ENCODE measurements at regions not wholly inside any gene's neighbourhood (a gene's known extent, or its start where the extent isn't known, plus 50 kb on each side); places are given as distances from the start of the nearest gene placed in this dataset.

- ChIA-PET POLR2A (no interaction called here), CTCF (no interaction called here)
- Histone ChIP-seq H3K36me3 (ENCODE audit: control insufficient read depth in 2 of 2, insufficient read depth in 1 of 2, low read length in 2 of 2) (no peaks in the 10 kb centered on the region), H3K27ac (ENCODE audit: extremely low read depth, low read depth, low read length) (no peak overlapping the region), H3K4me3 (ENCODE audit: low read depth, low read length) (no peak overlapping the region), H3K9me3 (ENCODE audit: control insufficient read depth, insufficient read depth, low read depth, low read length) (no peaks in the 10 kb centered on the region), H3K4me1 (ENCODE audit: control insufficient read depth, insufficient read depth, low read length) (no peaks in the 10 kb centered on the region)
- no peak for TF ChIP-seq ZNF433 (tag by site-specific recombination; IDR thresholded peaks at IDR 0.05; ENCODE audit: low read depth)
- no peak for TF ChIP-seq ZSCAN4 (tag by site-specific recombination; IDR thresholded peaks at IDR 0.05)
- no peak for TF ChIP-seq SP3 (tag by site-specific recombination; IDR thresholded peaks at IDR 0.05)
- TF ChIP-seq ZNF529 (tag by site-specific recombination; IDR thresholded peaks at IDR 0.05; ENCODE audit: insufficient replicate concordance), result no peak
- TF ChIP-seq ZNF654 (tag by site-specific recombination; IDR thresholded peaks at IDR 0.05; ENCODE audit: low read depth), result no peak
- TF ChIP-seq ZNF18 (tag by site-specific recombination; IDR thresholded peaks at IDR 0.05), result no peak
- TF ChIP-seq ZNF639 (tag by site-specific recombination; IDR thresholded peaks at IDR 0.05), result no peak
- no peak for TF ChIP-seq ZNF280C (tag by site-specific recombination; IDR thresholded peaks at IDR 0.05)
- TF ChIP-seq ZSCAN18 (tag by site-specific recombination; IDR thresholded peaks at IDR 0.05), result no peak
- no peak for TF ChIP-seq ZSCAN23 (tag by site-specific recombination; IDR thresholded peaks at IDR 0.05)
- TF ChIP-seq ZNF621 (tag by site-specific recombination; IDR thresholded peaks at IDR 0.05), result no peak
- TF ChIP-seq ZNF513 (tag by site-specific recombination; IDR thresholded peaks at IDR 0.05), result no peak
- TF ChIP-seq ZNF174 (tag by site-specific recombination; IDR thresholded peaks at IDR 0.05), result no peak
- no peak for TF ChIP-seq ZBTB48 (tag by site-specific recombination; IDR thresholded peaks at IDR 0.05)
- TF ChIP-seq ZNF140 (tag by site-specific recombination; IDR thresholded peaks at IDR 0.05), result no peak
- TF ChIP-seq ZNF23 (tag by site-specific recombination; IDR thresholded peaks at IDR 0.05; ENCODE audit: borderline replicate concordance), result no peak
- no peak for TF ChIP-seq AEBP2 (tag by site-specific recombination; IDR thresholded peaks at IDR 0.05; ENCODE audit: borderline replicate concordance)
- no peak for TF ChIP-seq GLI4 (tag by site-specific recombination; IDR thresholded peaks at IDR 0.05)
- TF ChIP-seq PBX3 (CRISPR knock-in tag; IDR thresholded peaks at IDR 0.05), result no peak
- no peak for TF ChIP-seq ZNF670 (tag by site-specific recombination; IDR thresholded peaks at IDR 0.05; ENCODE audit: low read depth)
These were observed 420.3 kb upstream of the PCDH9 start for GRCh38 chr13:67650471-67650870.
